Common myeloid progenitor, CD34-positive (primary cell): ENCODE measurements at regions not wholly inside any gene's neighbourhood (a gene's known extent, or its start where the extent isn't known, plus 50 kb on each side); places are given as distances from the start of the nearest gene placed in this dataset.
"Not testable (repeated sequence)": the region's sequence is repeated elsewhere in the genome, so short reads cannot be mapped to it uniquely, and the experiment has no call there.

Source experiments
- CTCF ChIA-PET: fragments of 350-600 bp; sonication (Branson Sonifier 250); formaldehyde crosslinking; loops from one replicate; lab custom pipeline; 2021; ENCODE audit warnings: antibody characterized with exemption; lab: Charles Lee
- POLR2A ChIA-PET: fragments of 350-600 bp; sonication (Branson Sonifier 250); formaldehyde crosslinking; loops from one replicate; lab custom pipeline; 2021; ENCODE audit warnings: antibody characterized with exemption; lab: Charles Lee
- DNase-seq, 3 donors: peaks; one replicate each; pipeline versions ENCODE4 v3.0.0 to v3.0.0-alpha.2; 2013
- H3K27ac ChIP-seq, 2 experiments: 1 replicate in 1 of 2; 2 replicates in 1 of 2; pipeline ENCODE4 v1.7.0; 2013; ENCODE audit warnings: inconsistent platforms in 2 of 2, low read length in 2 of 2, mild to moderate bottlenecking in 2 of 2, low read depth in 1 of 2, moderate library complexity in 1 of 2; ENCODE audit not compliant: severe bottlenecking in 2 of 2, insufficient read depth in 1 of 2, poor library complexity in 1 of 2
- H3K27me3 ChIP-seq, 5 experiments: replicated peaks in 2 of 5; 1 replicate in 3 of 5; 2 replicates in 2 of 5; pipeline versions ENCODE4 v1.6.1 to v1.7.0; 2013; ENCODE audit warnings: low read length in 4 of 5, mild to moderate bottlenecking in 2 of 5, moderate library complexity in 2 of 5, inconsistent platforms in 1 of 5; ENCODE audit not compliant: insufficient read depth in 5 of 5, control insufficient read depth in 4 of 5
- H3K36me3 ChIP-seq, 4 experiments: 1 replicate in 2 of 4; 2 replicates in 2 of 4; pipeline versions ENCODE4 v1.6.1 to v1.7.0; 2013; ENCODE audit warnings: low read length in 3 of 4, control low read depth in 1 of 4, mild to moderate bottlenecking in 1 of 4; ENCODE audit not compliant: control insufficient read depth in 4 of 4, insufficient read depth in 4 of 4
- H3K4me1 ChIP-seq, 4 experiments: 1 replicate in 3 of 4; 2 replicates in 1 of 4; pipeline versions ENCODE4 v1.6.1 to v1.7.1; 2013; ENCODE audit warnings: low read length in 3 of 4, mild to moderate bottlenecking in 3 of 4, control low read depth in 1 of 4, inconsistent platforms in 1 of 4, moderate library complexity in 1 of 4; ENCODE audit not compliant: control insufficient read depth in 4 of 4, insufficient read depth in 4 of 4; ENCODE audit errors: control extremely low read depth in 1 of 4
- H3K4me3 ChIP-seq, 7 experiments: 1 replicate in 4 of 7; 2 replicates in 3 of 7; pipeline versions ENCODE4 v1.5.1 to v1.7.0; 2013; ENCODE audit warnings: mild to moderate bottlenecking in 7 of 7, low read length in 6 of 7, moderate library complexity in 6 of 7, inconsistent platforms in 2 of 7, low read depth in 2 of 7, control low read depth in 1 of 7; ENCODE audit not compliant: insufficient read depth in 4 of 7, control insufficient read depth in 1 of 7; ENCODE audit errors: extremely low read depth in 1 of 7
- H3K9me3 ChIP-seq, 5 experiments: 1 replicate in 4 of 5; 2 replicates in 1 of 5; pipeline versions ENCODE4 v1.6.1 to v1.7.1; 2013; ENCODE audit warnings: low read length in 4 of 5, mild to moderate bottlenecking in 2 of 5, inconsistent platforms in 1 of 5, low read depth in 1 of 5, moderate library complexity in 1 of 5; ENCODE audit not compliant: control insufficient read depth in 4 of 5, insufficient read depth in 2 of 5; ENCODE audit errors: control extremely low read depth in 1 of 5
- WGBS: methylation state at CpG from one replicate; pipeline ENCODE4 v1.1.5; 2013; ENCODE audit not compliant: insufficient coverage; 5-methylcytosine and 5-hydroxymethylcytosine counted together

DNA sequence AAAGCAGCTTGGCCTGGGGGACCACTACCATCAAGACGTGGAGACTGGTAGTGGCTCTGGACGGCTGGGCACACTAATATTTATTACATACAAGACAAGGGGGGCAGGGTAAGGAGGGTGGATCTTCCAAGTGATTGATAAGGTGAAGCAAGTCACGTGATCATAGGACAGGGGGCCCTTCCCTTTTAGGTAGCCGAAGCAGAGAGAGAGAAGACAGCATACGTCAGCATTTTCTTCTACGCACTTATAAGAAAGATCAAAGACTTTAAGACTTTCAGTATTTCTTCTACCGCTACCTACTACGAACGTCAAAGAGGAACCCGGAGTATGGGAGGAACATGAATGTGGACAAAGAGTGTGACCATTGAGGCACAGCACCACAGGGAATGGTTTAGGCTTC is 307.9 kb downstream of the RPIA start:
- POLR2A ChIA-PET, result no interaction called here
- CTCF ChIA-PET, result no interaction called here
- Histone ChIP-seq H3K4me3 (no peak overlapping the region), H3K9me3 (peaks cover 0 to 1% (median 0%) of the 10 kb centered on the region in 5 experiments), H3K4me1 (peaks cover 0 to 9% (median 6%) of the 10 kb centered on the region in 4 experiments), H3K36me3 (no peaks in the 10 kb centered on the region), H3K27me3 (peaks cover 0 to 2% (median 0%) of the 10 kb centered on the region in 5 experiments), H3K27ac (no peak overlapping the region)
- no peak for DNase-seq
- WGBS, result 100% methylated on average over 8 of the region's 10 CpGs

DNA sequence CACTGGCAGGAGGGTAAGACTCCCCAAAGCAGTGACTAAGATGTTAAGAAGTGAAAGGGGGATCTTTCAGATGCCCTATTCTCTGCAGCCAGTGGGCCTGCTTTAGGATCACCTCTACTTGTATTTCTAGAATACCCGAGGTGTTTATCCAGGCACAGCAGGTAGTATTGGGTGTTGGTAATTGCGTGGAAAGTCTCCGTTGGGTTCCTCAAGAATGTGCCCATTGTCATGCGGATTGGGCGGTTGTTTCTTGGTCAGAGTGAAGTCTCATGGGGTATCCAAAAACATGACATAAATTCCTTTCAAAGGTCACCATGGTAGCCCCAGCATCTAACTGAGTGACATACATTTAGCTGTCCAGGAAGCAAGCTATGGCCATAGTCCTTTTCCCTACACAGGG is 308.8 kb downstream of the RPIA start:
- peaks cover 0 to 2% (median 0%) of the 10 kb centered on the region in 5 experiments for H3K27me3 ChIP-seq
- no peak overlapping the region for H3K4me3 ChIP-seq
- peaks cover 0 to 1% (median 0%) of the 10 kb centered on the region in 5 experiments for H3K9me3 ChIP-seq
- CTCF ChIA-PET, result no interaction called here
- no peak overlapping the region for H3K27ac ChIP-seq
- H3K36me3 ChIP-seq, result no peaks in the 10 kb centered on the region
- DNase-seq, result no peak
- 100% methylated on average over 4 of the region's 5 CpGs for WGBS
- H3K4me1 ChIP-seq, result peaks cover 0 to 9% (median 6%) of the 10 kb centered on the region in 4 experiments
- POLR2A ChIA-PET, result no interaction called here

DNA sequence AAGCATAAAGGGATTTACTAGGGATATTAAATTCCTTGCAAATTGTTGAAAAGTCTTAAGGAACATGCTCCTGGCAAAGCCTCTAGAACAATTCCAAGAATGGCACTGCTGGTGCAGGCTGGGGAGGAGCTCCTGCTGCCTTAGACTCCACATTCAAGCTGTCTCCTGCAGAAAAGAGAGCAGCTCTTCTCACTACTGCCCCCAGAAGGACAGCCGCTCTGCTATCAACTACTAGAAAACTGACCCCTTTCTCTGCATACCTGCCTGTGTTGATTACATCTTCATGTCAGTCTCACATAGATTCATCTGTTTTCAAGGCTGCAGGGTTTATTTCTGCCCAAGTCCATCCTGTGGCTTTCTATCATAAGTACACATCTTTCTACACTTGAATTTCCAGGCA is 312.8 kb downstream of the RPIA start:
- H3K9me3 ChIP-seq, H3K27me3 ChIP-seq, POLR2A ChIA-PET, DNase-seq, H3K36me3 ChIP-seq, H3K4me3 ChIP-seq, CTCF ChIA-PET, H3K27ac ChIP-seq, H3K4me1 ChIP-seq: not testable (repeated sequence)
- WGBS, result 86% methylated on average over 1 of the region's 1 CpG

DNA sequence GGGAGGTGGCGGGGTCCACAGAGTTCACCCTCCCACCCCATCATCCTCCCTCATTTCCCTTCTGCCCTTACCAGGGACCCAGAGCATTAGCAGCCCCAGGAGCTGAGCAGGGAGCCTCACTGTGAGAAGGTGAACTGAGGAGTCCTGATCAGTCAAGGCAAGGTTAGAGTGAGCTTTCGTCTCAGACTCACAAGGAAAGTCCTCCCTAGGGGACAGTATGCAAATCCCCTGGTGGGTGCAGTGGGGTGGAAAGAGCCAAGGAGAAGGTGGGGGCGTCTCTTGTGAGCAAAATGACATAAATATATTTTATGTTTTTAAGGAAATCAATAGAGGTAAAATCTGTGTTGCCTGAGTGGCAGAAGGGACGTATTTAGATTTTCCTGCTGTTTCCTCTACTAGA is 329.1 kb downstream of the RPIA start:
- no CpG with 5 or more reads among the region's 4 CpGs for WGBS
- POLR2A ChIA-PET, CTCF ChIA-PET: not testable (repeated sequence)

DNA sequence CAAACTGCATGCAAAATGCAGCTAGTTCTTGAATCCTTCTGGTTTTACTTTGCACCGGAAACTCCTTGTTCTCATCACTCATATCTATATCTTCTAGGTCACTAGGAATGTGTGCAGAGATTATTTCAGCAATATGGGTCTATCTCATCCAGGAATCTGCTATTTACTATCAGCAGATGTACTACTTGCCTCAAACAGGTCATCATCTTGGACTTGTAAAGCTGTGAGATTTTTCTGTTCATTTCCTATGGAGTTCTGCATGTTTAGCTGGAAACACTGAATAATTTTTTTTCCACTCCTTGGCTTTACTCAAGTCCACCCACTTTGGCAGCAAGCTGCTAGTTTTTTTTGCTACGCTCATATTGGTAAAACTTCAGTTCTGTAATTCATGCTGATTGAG is 334.8 kb downstream of the RPIA start:
- DNase-seq, H3K9me3 ChIP-seq, H3K4me1 ChIP-seq, H3K36me3 ChIP-seq, H3K4me3 ChIP-seq, H3K27ac ChIP-seq, H3K27me3 ChIP-seq, POLR2A ChIA-PET, CTCF ChIA-PET: not testable (repeated sequence)
- WGBS, result no CpG with 5 or more reads among the region's 2 CpGs

More for the DNA sequence above, 329.1 kb downstream of the RPIA start:
- H3K36me3 ChIP-seq, DNase-seq, H3K4me3 ChIP-seq, H3K4me1 ChIP-seq, H3K27me3 ChIP-seq, H3K27ac ChIP-seq, H3K9me3 ChIP-seq: not testable (repeated sequence)

DNA sequence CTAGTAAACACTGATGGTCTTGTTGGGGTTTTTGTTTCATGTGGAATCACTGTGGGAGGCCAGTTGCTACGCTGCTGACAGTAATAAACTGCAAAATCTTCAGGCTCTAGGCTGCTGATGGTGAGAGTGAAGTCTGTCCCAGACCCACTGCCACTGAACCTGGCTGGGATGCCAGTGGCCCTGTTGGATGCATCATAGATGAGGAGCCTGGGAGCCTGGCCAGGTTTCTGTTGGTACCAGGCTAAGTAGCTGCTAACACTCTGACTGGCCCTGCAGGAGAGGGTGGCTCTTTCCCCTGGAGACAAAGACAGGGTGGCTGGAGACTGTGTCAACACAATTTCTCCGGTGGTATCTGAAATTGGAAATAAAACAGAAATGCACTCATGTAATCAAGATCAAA is 335.6 kb downstream of the RPIA start:
- H3K27ac ChIP-seq, H3K36me3 ChIP-seq, H3K27me3 ChIP-seq, CTCF ChIA-PET, H3K4me1 ChIP-seq, POLR2A ChIA-PET, H3K4me3 ChIP-seq, H3K9me3 ChIP-seq, DNase-seq: not testable (repeated sequence)
- no CpG with 5 or more reads among the region's 2 CpGs for WGBS

DNA sequence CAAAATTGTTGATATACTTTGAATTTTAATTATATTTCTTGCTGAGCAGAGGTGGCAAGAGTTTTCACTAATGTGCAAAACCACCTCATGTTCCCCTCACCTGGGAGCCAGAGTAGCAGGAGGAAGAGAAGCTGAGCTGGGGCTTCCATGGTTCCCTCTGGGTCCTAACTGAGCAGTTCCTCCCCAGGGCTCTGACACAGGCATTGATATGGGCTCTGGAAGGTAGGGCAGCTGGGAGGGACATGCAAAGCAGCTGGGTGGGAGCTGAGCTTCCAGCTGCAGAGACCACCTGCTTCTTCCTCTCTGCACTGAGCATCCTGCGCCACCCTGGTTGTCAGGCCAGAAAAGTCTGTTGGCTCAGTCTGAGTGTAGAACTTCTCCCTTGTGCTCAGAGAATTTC is 336.1 kb downstream of the RPIA start:
- DNase-seq, POLR2A ChIA-PET, H3K36me3 ChIP-seq, H3K27ac ChIP-seq, H3K27me3 ChIP-seq, H3K9me3 ChIP-seq, H3K4me3 ChIP-seq, H3K4me1 ChIP-seq, CTCF ChIA-PET: not testable (repeated sequence)
- 100% methylated on average over 1 of the region's 1 CpG for WGBS
